ENCODE measurements at regions not wholly inside any gene's neighbourhood (a gene's known extent, or its start where the extent isn't known, plus 50 kb on each side); places are given as distances from the start of the nearest gene placed in this dataset.

- TF ChIP-seq SMC3 (IDR thresholded peaks at IDR 0.05; ENCODE audit: low read depth, low read length) (no peak), NFIC (IDR thresholded peaks at IDR 0.05; ENCODE audit: borderline replicate concordance) (no peak), POLR2AphosphoS5 (IDR thresholded peaks at IDR 0.05; ENCODE audit: low read depth, low read length) (no peak), MEF2A (IDR thresholded peaks at IDR 0.05; ENCODE audit: borderline replicate concordance, low read depth) (no peak), RAD21 (IDR thresholded peaks at IDR 0.05; ENCODE audit: low read length) (no peak), EZH2phosphoT487 (IDR thresholded peaks at IDR 0.05; ENCODE audit: borderline replicate concordance, low read depth) (no peak), USF1 (IDR thresholded peaks at IDR 0.05; ENCODE audit: borderline replicate concordance, low read depth) (no peak), RFX5 (IDR thresholded peaks at IDR 0.05; ENCODE audit: low read length) (no peak), ZBTB33 (IDR thresholded peaks at IDR 0.05; ENCODE audit: borderline replicate concordance, low read depth) (no peak), IRF3 (IDR thresholded peaks at IDR 0.05; ENCODE audit: low read depth, low read length) (no peak), TCF12 (IDR thresholded peaks at IDR 0.05) (no peak), EP300 (IDR thresholded peaks at IDR 0.05; ENCODE audit: borderline replicate concordance in 1 of 2, low read depth in 1 of 2, low read length in 1 of 2) (no peak), ELF1 (IDR thresholded peaks at IDR 0.05) (no peak), REST (IDR thresholded peaks at IDR 0.05; ENCODE audit: low read depth, low read length) (no peak), NRF1 (IDR thresholded peaks at IDR 0.05; ENCODE audit: low read depth, low read length) (no peak), JUND (IDR thresholded peaks at IDR 0.05) (no peak), FOSL2 (IDR thresholded peaks at IDR 0.05; ENCODE audit: borderline replicate concordance, low read depth) (no peak), RXRA (IDR thresholded peaks at IDR 0.05; ENCODE audit: borderline replicate concordance, low read depth) (no peak), TEAD4 (IDR thresholded peaks at IDR 0.05; ENCODE audit: borderline replicate concordance, insufficient read depth) (no peak), FOXJ3 (CRISPR knock-in tag; IDR thresholded peaks at IDR 0.05) (no peak)
- Histone ChIP-seq H2AFZ (ENCODE audit: low read depth) (no peak overlapping the region), H3K9ac (no peak overlapping the region), H3K79me2 (ENCODE audit: insufficient read depth) (no peaks in the 10 kb centered on the region), H3K4me3 (ENCODE audit: low read depth in 2 of 2, low read length in 1 of 2) (no peak overlapping the region), H3K36me3 (replicated peaks in 1 of 2; ENCODE audit: control insufficient read depth in 1 of 2, insufficient read depth in 2 of 2, low read length in 1 of 2) (no peaks in the 10 kb centered on the region), H3K4me2 (no peak overlapping the region), H3F3A (replicated peaks; ENCODE audit: insufficient read depth) (no peaks in the 10 kb centered on the region), H4K20me1 (ENCODE audit: insufficient read depth) (no peaks in the 10 kb centered on the region), H3K4me1 (ENCODE audit: control insufficient read depth in 1 of 2, insufficient read depth in 2 of 2, low read depth in 1 of 2, low read length in 1 of 2) (no peaks in the 10 kb centered on the region), H3K27me3 (ENCODE audit: insufficient read depth) (no peaks in the 10 kb centered on the region), H3K9me3 (no peaks in the 10 kb centered on the region), H3K27ac (ENCODE audit: low read depth in 2 of 2, low read length in 1 of 2) (no peak overlapping the region), H3K9me2 (no peaks in the 10 kb centered on the region)
- CTCF ChIA-PET, result no interaction called here
- DNase-seq, result no peak
- 35% methylated on average over 4 of the region's 4 CpGs for WGBS (ENCODE audit: low lambda C conversion rate)
- POLR2A ChIA-PET, result no interaction called here
Observed at GRCh38 chr14:35929186-35929585, 103.0 kb downstream of the BRMS1L start.
